Left forelimb (tissue), 1 donor: ENCODE measurements at regions not wholly inside any gene's neighbourhood (a gene's known extent, or its start where the extent isn't known, plus 50 kb on each side); places are given as distances from the start of the nearest gene placed in this dataset.

Experiments used
- DNase-seq: peaks from one replicate; pipeline ENCODE4 v3.0.0-alpha.2; 2018; ENCODE audit warnings: low spot score

GRCh38 chr1:81326212-81326611, 474.5 kb upstream of the ADGRL2 start:
- DNase-seq: no peak

- no peak for DNase-seq
Observed at GRCh38 chr1:81325397-81325796, 475.3 kb upstream of the ADGRL2 start.

GRCh38 chr1:81323862-81324261, 476.9 kb upstream of the ADGRL2 start:
- no peak for DNase-seq

DNA sequence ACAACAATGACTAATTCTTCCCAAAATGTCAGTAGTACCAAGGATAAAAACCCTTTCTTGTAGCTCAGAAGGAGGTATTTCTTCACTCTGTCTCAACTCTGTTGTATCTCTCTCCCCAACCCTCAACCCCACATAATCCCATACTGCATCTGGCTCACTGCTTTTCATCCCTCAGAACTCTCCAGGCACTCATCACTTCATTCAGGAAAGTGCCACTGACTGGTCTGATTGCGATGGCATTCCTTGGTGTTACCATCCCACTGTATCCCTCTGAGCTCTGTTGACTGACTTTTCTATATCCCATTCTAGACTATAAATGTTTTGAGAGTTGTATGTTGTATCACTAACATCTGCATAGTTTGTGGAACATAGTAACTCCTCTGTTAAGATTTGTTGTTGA, 483.5 kb upstream of the ADGRL2 start:
- DNase-seq: no peak

DNA sequence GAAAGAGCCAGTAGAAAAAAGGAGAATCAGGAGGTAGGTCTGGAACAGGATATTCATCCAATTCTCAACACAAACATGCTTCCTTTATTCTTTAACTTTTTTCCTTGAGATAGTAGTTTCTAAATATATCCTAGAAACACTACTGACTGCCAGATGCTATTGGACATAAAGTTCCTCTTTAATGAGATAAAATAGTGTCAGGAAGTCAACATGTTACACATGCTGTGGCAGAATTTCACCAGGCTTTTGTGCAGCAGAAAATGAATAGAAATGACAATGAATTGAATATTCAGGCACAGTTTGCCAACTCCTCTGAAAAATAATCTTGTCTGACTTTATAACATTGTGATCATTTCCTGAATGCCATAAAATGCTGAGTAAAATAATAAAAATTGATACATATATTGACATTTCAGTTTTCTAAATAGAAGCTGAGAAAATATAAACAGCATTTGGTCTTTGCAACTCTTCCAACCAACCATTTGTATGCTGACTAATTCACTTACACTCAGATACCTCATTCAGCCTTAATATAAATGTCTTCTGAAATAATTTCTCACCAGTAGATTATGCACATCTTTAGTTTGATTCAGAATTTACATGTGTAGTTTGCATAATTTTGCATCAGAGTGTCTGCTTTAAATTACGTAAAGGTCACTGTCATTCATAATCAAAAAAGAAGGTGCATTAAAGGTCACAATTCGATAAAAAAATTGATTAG, 486.1 kb upstream of the ADGRL2 start:
- no peak for DNase-seq

DNA sequence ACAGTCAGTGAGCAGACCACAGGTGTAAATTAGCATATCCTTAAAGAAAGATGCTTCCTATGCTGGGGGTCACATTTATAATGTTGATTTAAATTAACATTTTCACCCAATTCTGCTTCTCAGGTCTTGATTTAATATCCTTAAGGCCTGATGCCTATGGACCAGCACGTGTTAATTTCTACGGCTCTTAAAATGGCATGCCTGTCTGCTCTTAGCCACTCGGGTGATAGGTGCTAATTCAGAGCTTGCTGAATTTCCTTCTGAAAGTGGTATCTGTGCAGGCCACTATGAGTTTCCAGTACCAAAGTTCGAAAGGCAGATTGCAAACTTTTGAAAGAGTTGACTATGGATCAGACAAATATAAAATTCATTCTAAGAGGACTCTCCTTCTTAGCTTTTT, 487.4 kb upstream of the ADGRL2 start:
- no peak for DNase-seq

DNA sequence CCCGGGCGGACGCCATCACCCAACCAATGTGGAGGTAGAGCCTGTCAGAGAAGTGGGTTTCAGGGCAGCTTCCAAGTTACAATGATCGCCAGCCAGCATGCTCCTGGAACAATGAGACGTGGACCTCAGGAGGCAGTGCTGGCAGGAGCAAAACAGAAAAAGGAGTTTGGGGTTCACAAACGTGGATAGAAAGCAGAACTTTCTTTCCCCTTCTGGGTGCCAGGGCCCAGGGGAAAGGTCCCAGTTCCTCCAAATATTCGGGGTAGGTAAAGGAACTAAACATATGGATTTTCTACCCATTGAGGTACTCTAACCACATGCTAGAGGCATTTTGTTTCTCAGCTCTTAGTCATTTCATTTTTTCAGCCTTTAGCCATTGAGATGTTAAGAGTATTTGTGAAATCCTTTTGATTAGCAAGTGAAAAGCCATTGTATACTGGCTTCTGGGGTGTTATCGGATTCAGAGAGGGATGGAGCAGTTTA, 488.4 kb upstream of the ADGRL2 start:
- no peak for DNase-seq

GRCh38 chr1:81310250-81310649, 490.5 kb upstream of the ADGRL2 start:
- no peak for DNase-seq

DNA sequence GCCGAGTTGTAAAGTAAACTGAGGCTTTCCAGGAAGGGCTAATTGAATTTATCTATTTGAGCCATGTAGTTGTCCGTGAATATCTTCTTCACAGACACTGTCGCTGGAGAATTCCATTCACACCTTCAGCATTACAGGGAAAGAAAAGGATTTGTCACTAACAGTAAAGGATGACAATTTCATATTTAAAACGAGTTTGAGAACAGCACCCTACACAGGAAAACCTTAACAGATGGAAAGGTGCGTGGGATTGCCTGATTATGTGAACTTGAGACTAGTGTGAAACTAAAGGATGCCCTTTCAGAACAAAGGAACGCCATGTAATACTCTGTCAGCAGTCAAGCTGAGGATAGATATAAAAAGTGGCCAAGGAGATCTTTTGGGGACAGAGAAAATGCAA, 492.5 kb upstream of the ADGRL2 start:
- DNase-seq: no peak

- no peak for DNase-seq
Observed at GRCh38 chr1:81307786-81308185, 492.9 kb upstream of the ADGRL2 start.

DNA sequence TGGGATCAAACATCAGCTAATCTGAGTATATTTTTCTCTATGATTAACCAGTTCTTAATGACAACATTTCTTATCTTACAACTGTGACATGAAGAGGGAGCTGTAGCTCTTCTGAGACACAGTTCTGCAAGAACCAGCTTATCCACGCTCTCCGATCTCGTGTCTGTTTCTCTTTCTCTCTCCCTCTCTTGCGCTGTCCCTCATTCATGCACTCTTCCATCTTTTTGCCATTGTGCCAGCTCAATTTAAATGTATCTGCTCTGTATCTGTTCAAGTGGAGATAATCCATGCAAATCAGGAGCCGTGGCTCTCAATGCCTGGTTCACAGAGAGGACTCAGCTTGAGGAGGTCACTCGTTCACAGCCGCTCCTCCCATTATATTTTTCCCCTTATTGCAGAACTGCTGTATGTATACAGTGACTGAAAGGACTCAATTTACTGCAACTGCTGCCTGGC, 494.7 kb upstream of the ADGRL2 start:
- DNase-seq: no peak

GRCh38 chr1:81304187-81304586, 496.5 kb upstream of the ADGRL2 start:
- DNase-seq: no peak

DNA sequence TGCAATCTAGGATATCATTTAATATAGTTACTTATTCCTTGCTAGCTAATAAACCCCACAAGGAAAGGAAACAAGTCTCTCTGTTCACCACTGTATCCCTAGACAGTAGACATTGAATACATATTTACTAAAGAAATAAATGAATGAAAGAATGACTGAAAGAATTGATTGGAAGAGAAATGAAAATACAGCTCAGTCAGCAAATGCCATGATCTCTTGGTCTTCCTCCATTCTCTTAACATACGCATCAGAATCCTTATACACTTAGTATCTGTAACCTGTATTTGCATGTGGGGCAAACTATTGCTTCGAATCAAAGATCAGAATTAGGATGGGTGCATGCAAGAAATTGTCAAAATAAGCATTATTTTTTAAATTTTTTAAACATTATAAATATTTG, 500.8 kb upstream of the ADGRL2 start:
- no peak for DNase-seq

GRCh38 chr1:81298266-81298665, 502.5 kb upstream of the ADGRL2 start:
- DNase-seq: no peak

- DNase-seq: no peak
Observed at GRCh38 chr1:81296601-81297000, 504.1 kb upstream of the ADGRL2 start.

DNA sequence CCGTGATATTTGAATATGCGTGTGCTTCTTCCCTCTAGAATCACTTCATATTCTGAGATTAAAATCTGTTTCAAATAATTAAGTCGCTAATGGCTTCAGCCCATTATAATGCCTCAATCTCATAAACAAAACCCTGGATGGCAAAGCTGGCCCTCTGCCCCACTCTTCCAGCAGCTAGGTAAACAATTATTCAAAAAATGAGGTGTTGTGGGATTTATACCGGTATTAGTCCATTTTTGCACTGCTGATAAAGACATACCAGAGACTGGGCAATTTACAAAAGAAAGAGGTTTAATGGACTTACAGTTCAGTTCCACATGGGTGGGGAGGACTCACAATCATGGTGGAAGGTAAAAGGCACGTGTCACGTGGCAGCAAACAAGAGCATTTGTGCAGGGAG, 510.4 kb upstream of the ADGRL2 start:
- no peak for DNase-seq

GRCh38 chr1:81288689-81289088, 512.0 kb upstream of the ADGRL2 start:
- DNase-seq: no peak

DNA sequence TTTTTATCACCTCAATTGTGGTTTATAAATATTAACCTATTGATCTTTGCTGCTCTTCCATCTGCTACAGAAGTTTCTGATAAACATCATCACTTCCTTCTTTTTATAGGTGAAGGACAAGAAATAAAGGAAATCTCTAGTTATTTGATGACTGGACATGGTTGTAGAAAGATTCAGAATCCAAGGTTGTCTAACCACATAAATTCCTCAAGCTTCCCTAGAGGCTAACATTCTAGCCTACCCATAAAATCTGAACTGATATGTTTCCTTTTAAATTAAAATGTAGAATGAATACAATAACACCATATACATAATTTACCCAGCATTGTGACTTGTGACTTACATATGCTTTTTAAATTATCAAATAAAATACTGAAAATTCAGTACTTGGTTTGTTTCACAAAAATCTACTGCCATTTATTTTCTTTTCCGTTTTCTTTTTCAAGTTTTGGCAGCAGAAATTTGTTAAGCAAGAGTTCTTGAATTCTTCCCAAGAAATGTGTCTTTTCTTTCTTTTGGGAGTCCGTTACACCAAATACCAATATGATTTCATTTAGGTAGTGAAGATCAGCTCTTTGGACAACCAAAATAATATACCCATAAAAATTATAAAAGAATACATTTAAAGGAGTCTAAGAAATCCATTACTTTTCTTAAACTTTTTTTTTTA, 513.2 kb upstream of the ADGRL2 start:
- no peak for DNase-seq

DNA sequence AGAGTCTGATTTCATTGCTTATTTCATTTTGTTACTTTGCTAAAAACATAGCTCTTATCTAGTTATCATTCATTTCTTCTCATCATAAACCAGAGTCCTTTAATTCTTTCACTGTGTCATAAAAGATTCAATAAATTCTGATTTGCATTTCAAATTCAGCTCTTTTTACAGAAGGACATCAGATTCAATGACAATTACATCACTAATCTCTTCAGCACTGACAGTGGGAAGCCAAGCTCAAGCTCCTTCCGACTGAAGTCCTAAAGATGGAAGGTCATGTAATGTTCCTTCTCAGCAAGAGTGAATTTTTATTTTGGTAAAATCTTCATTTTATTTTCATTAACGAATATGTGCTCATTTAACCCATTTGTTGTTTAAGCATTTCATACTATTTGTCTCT, 530.7 kb upstream of the ADGRL2 start:
- DNase-seq: no peak

GRCh38 chr1:81264976-81265375, 535.8 kb upstream of the ADGRL2 start:
- DNase-seq: no peak

- no peak for DNase-seq
Observed at GRCh38 chr1:81259625-81260411, 540.9 kb upstream of the ADGRL2 start.

DNA sequence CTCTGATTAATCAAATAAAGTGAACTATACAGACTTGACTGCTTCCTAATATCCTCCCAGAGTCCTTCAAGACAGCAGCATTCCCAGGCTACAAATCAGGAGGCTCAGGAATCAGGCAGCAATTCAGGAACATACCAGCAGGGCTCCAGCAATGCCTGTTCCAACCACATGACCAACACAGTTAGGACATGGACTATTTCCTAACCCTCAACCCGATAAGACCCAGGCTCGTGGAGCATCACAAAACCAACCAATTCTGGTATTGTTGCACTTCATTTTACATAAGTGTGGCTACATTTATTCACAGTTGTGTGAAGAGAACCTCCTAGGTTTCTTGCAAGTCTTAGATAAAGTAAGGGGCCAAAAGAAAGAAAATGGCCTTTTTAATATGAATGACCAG, 546.2 kb upstream of the ADGRL2 start:
- no peak for DNase-seq

DNA sequence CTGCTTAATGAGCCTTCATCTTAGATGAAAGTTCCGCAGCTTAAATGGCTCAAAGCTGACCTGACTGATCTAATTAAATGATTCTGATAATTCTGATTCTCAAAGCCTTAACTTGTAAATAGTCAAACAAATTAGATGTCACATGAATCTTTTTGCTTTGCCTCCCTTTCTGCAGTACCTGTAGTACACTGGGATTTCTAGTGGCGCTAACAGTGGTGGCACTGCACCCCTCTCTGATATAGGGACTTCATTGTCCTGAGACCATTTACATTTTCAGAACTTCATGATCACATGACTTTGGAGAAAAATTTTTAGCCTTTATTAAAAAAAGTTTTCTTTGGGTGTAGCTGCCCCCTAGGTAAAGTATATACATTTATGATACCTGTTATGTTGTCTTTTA, 546.7 kb upstream of the ADGRL2 start:
- no peak for DNase-seq
